Liver (tissue), 8 donors: ENCODE measurements at regions not wholly inside any gene's neighbourhood (a gene's known extent, or its start where the extent isn't known, plus 50 kb on each side); places are given as distances from the start of the nearest gene placed in this dataset.
A peak's percentile ranks its signal among the peaks of the same experiment; 100 is the strongest.

Experiments
- DNase-seq: peaks from one replicate; pipeline ENCODE4 v3.0.0-alpha.2; 2017; ENCODE audit warnings: low spot score
- H3K27ac ChIP-seq, 2 donors: one replicate each; pipeline ENCODE4 v1.7.0; 2013; ENCODE audit warnings: inconsistent platforms in 2 of 2, low read length in 2 of 2, control low read depth in 1 of 2, low read depth in 1 of 2, mild to moderate bottlenecking in 1 of 2
- H3K27me3 ChIP-seq, 4 donors: one replicate each; pipeline versions ENCODE4 v1.6.1 to v1.7.0; 2013; ENCODE audit warnings: low read length in 3 of 4, inconsistent platforms in 1 of 4, mild to moderate bottlenecking in 1 of 4, moderate library complexity in 1 of 4; ENCODE audit not compliant: control insufficient read depth in 4 of 4, insufficient read depth in 4 of 4
- H3K36me3 ChIP-seq, 4 donors: one replicate each; pipeline versions ENCODE4 v1.6.1 to v1.7.0; 2013; ENCODE audit warnings: low read length in 3 of 4, mild to moderate bottlenecking in 3 of 4, low read depth in 1 of 4, moderate library complexity in 1 of 4; ENCODE audit not compliant: control insufficient read depth in 4 of 4, insufficient read depth in 3 of 4
- H3K4me1 ChIP-seq, 4 donors: one replicate each; pipeline versions ENCODE4 v1.6.1 to v1.7.0; 2013; ENCODE audit warnings: low read length in 3 of 4, mild to moderate bottlenecking in 3 of 4, moderate library complexity in 1 of 4; ENCODE audit not compliant: control insufficient read depth in 4 of 4, insufficient read depth in 4 of 4
- H3K4me3 ChIP-seq, 3 donors: one replicate each; pipeline versions ENCODE4 v1.6.1 to v1.7.0; 2013; ENCODE audit warnings: low read length in 3 of 3, control low read depth in 1 of 3, low read depth in 1 of 3, mild to moderate bottlenecking in 1 of 3
- H3K9ac ChIP-seq, 2 donors: one replicate each; pipeline ENCODE4 v1.7.0; 2013; ENCODE audit warnings: low read length in 2 of 2, mild to moderate bottlenecking in 2 of 2, moderate library complexity in 2 of 2, control low read depth in 1 of 2, low read depth in 1 of 2
- H3K9me3 ChIP-seq, 4 donors: one replicate each; pipeline versions ENCODE4 v1.6.1 to v1.7.0; 2013; ENCODE audit warnings: low read length in 3 of 4; ENCODE audit not compliant: control insufficient read depth in 4 of 4
- EGR1 ChIP-seq, 2 donors: IDR thresholded peaks; 2 replicates each; pipeline ENCODE4 v1.6.1; 2016 to 2018; ENCODE audit warnings: antibody characterized with exemption in 2 of 2, low read depth in 2 of 2
- GABPA ChIP-seq, 2 donors: IDR thresholded peaks in 1 of 2; conservative IDR thresholded peaks in 1 of 2; 2 replicates each; pipeline ENCODE4 v1.6.1; 2016; ENCODE audit warnings: antibody characterized with exemption in 2 of 2, mild to moderate bottlenecking in 1 of 2, moderate library complexity in 1 of 2
- HNF4A ChIP-seq, 2 donors: conservative IDR thresholded peaks; 2 replicates each; pipeline ENCODE4 v1.6.1; 2016; ENCODE audit warnings: antibody characterized with exemption in 2 of 2, mild to moderate bottlenecking in 2 of 2
- RAD21 ChIP-seq, 2 donors: IDR thresholded peaks; 2 replicates each; pipeline ENCODE4 v1.6.1; 2016; ENCODE audit warnings: antibody characterized with exemption in 2 of 2, mild to moderate bottlenecking in 2 of 2
- SP1 ChIP-seq: IDR thresholded peaks from 2 replicates; pipeline ENCODE4 v1.6.1; 2018; ENCODE audit warnings: antibody characterized with exemption, mild to moderate bottlenecking
- WGBS: extraction: QIAGEN DNeasy Blood & Tissue Kit; methylation state at CpG from one replicate; pipeline ENCODE4 v1.1.7; 2013; 5-methylcytosine and 5-hydroxymethylcytosine counted together
- TF ChIP-seq, protein P1 (sequence below): IDR thresholded peaks from 2 replicates; pipeline ENCODE4 v1.6.1; 2016; ENCODE audit warnings: antibody characterized with exemption
- TF ChIP-seq, protein P2 (sequence below): fragments of 150-350 bp; IDR thresholded peaks from 2 replicates; pipeline ENCODE4 v1.5.1; 2017; ENCODE audit warnings: improper control_type of control experiment, low read depth, low read length; ENCODE audit not compliant: missing input control
- TF ChIP-seq, protein P3 (sequence below): IDR thresholded peaks from 2 replicates; pipeline ENCODE4 v1.6.1; 2016; ENCODE audit warnings: antibody characterized with exemption, mild to moderate bottlenecking
- donor health status: healthy.
- donor health status: healthy.
- donor health status: healthy.
- donor health status: healthy.
- donor health status: healthy.

DNA sequence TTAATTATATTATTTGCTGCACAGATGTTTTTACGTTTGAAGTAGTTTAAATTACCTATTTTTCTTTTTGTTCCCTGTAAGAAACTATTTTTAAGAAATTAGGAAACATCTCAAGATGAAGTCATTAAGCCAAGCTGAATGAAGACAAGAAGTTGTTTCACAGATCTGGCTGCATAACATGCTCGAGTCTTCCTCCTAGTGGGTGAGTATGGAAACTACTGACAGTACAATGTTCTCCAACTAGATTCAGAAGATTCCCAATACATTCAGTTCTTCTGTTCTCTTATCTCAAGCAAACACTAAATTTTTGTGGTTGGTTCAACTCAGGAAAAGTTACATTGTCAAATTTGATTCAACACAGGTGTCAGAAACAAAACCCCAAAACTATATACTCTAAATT lies 256.8 kb upstream of the VCX start:
- Histone ChIP-seq H3K4me3 (no peak overlapping the region), H3K36me3 (no peaks in the 10 kb centered on the region), H3K27ac (no peak overlapping the region), H3K9me3 (no peaks in the 10 kb centered on the region), H3K4me1 (no peaks in the 10 kb centered on the region), H3K9ac (no peak overlapping the region), H3K27me3 (no peaks in the 10 kb centered on the region)
- 5% methylated on average over 2 of the region's 2 CpGs for WGBS
- no peak for DNase-seq
- TF ChIP-seq RAD21 (IDR thresholded peaks at IDR 0.05) (peak; percentile 52 to 82), HNF4A (conservative IDR thresholded peaks at IDR 0.05) (no peak)
- TF ChIP-seq, protein P1, sequence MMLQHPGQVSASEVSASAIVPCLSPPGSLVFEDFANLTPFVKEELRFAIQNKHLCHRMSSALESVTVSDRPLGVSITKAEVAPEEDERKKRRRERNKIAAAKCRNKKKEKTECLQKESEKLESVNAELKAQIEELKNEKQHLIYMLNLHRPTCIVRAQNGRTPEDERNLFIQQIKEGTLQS = no peak
- TF ChIP-seq, protein P2, sequence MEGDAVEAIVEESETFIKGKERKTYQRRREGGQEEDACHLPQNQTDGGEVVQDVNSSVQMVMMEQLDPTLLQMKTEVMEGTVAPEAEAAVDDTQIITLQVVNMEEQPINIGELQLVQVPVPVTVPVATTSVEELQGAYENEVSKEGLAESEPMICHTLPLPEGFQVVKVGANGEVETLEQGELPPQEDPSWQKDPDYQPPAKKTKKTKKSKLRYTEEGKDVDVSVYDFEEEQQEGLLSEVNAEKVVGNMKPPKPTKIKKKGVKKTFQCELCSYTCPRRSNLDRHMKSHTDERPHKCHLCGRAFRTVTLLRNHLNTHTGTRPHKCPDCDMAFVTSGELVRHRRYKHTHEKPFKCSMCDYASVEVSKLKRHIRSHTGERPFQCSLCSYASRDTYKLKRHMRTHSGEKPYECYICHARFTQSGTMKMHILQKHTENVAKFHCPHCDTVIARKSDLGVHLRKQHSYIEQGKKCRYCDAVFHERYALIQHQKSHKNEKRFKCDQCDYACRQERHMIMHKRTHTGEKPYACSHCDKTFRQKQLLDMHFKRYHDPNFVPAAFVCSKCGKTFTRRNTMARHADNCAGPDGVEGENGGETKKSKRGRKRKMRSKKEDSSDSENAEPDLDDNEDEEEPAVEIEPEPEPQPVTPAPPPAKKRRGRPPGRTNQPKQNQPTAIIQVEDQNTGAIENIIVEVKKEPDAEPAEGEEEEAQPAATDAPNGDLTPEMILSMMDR = peak; percentile 42

DNA sequence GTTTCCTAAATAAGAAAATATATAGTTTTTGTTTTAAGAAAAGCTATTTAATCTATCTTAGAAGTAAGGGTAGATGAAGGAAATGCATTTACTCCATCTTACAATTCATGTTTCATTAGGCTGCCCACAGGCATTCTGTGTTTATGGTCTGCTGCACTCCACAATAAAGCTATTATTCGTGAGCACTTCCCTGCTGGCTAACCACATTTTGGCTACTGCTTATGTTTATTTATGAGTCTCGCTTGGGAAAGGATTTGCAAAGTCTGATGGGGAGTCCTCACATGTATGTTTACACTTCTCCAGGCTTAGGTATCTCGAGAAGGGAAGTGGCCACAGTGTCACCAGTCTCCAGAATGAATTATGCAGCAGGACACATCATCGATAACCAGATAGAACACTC lies 260.8 kb upstream of the VCX start:
- Histone ChIP-seq H3K9me3 (no peaks in the 10 kb centered on the region), H3K4me3 (no peak overlapping the region), H3K27ac (no peak overlapping the region), H3K4me1 (no peaks in the 10 kb centered on the region), H3K9ac (no peak overlapping the region), H3K27me3 (no peaks in the 10 kb centered on the region), H3K36me3 (no peaks in the 10 kb centered on the region)
- no peak for DNase-seq
- TF ChIP-seq, protein P3, sequence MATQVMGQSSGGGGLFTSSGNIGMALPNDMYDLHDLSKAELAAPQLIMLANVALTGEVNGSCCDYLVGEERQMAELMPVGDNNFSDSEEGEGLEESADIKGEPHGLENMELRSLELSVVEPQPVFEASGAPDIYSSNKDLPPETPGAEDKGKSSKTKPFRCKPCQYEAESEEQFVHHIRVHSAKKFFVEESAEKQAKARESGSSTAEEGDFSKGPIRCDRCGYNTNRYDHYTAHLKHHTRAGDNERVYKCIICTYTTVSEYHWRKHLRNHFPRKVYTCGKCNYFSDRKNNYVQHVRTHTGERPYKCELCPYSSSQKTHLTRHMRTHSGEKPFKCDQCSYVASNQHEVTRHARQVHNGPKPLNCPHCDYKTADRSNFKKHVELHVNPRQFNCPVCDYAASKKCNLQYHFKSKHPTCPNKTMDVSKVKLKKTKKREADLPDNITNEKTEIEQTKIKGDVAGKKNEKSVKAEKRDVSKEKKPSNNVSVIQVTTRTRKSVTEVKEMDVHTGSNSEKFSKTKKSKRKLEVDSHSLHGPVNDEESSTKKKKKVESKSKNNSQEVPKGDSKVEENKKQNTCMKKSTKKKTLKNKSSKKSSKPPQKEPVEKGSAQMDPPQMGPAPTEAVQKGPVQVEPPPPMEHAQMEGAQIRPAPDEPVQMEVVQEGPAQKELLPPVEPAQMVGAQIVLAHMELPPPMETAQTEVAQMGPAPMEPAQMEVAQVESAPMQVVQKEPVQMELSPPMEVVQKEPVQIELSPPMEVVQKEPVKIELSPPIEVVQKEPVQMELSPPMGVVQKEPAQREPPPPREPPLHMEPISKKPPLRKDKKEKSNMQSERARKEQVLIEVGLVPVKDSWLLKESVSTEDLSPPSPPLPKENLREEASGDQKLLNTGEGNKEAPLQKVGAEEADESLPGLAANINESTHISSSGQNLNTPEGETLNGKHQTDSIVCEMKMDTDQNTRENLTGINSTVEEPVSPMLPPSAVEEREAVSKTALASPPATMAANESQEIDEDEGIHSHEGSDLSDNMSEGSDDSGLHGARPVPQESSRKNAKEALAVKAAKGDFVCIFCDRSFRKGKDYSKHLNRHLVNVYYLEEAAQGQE = no peak
- TF ChIP-seq GABPA (IDR thresholded peaks at IDR 0.05 in 1 of 2, conservative IDR thresholded peaks at IDR 0.05 in 1 of 2) = no peak
- TF ChIP-seq EGR1 (IDR thresholded peaks at IDR 0.05; ENCODE audit: low read depth in 2 of 2) = no peak
- 44% methylated on average over 4 of the region's 4 CpGs for WGBS

DNA sequence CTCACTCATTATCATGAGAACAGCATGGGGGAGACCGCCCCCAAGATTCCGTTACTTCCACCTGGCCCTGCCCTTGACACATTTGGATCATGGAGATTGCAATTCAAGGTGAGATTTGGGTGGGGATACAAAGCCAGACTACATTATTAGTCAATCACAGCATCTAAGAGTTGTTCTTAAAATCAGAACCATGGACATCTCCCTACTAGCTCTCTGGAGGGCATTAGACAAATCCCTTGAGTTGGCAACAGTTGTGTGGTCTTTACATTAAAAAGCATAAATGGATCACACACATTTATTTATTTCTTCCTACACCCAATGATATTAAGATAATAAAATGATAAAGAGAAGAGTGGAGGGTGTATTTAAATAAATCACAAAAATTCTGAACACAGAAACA lies 262.8 kb upstream of the VCX start:
- WGBS = 57% methylated on average over 2 of the region's 2 CpGs
- no peaks in the 10 kb centered on the region for H3K36me3 ChIP-seq
- H3K4me1 ChIP-seq = no peaks in the 10 kb centered on the region
- no peaks in the 10 kb centered on the region for H3K27me3 ChIP-seq
- H3K9ac ChIP-seq = no peak overlapping the region
- no peak for DNase-seq
- H3K4me3 ChIP-seq = no peak overlapping the region
- TF ChIP-seq, protein P3 = peak; percentile 81
- no peak for TF ChIP-seq SP1
- no peaks in the 10 kb centered on the region for H3K9me3 ChIP-seq
- no peak overlapping the region for H3K27ac ChIP-seq
